IMR-90 (cell line): ENCODE measurements at regions not wholly inside any gene's neighbourhood (a gene's known extent, or its start where the extent isn't known, plus 50 kb on each side); places are given as distances from the start of the nearest gene placed in this dataset.

Experiments
- ATAC-seq: fragments of 200-7000 bp; cut with Tn5 transposase; 2 replicates; pipeline ENCODE4 v1.9.1; 2020; ENCODE audit warnings: low read depth, mild to moderate bottlenecking, moderate library complexity
- BruUV-seq: library from RNA; stranded (reverse); fragments of 400-500 nt; replicated peaks from 2 replicates; lab custom pipeline; 2021; lab: Mats Ljungman, UMichigan
- CTCF ChIA-PET: fragments of 300-600 bp; formaldehyde crosslinking; extraction: SDS; loops from one replicate; lab custom pipeline; 2021; ENCODE audit warnings: antibody characterized with exemption; lab: Yijun Ruan, JAX
- POLR2A ChIA-PET: fragments of 300-600 bp; sonication (Branson Sonifier 250); formaldehyde crosslinking; loops from one replicate; lab custom pipeline; 2022; ENCODE audit warnings: antibody characterized with exemption; ENCODE audit not compliant: unreplicated experiment; lab: Charles Lee
- DNase-seq: peaks from one replicate; pipeline ENCODE4 v3.0.0; 2013
- H2AFZ ChIP-seq: replicated peaks from 2 replicates; pipeline ENCODE3; 2013; ENCODE audit warnings: low read length, mild to moderate bottlenecking; ENCODE audit not compliant: poor library complexity
- H2AK5ac ChIP-seq: 2 replicates; pipeline ENCODE4 v1.6.1; 2013; ENCODE audit warnings: low read depth, low read length, inconsistent platforms
- H2AK9ac ChIP-seq: replicated peaks from 2 replicates; pipeline ENCODE3; 2013; ENCODE audit warnings: mild to moderate bottlenecking, low read depth, low read length, moderate library complexity; ENCODE audit not compliant: poor library complexity
- H2BK120ac ChIP-seq: 2 replicates; pipeline ENCODE4 v1.6.1; 2013; ENCODE audit warnings: low read depth, low read length, inconsistent platforms
- H2BK15ac ChIP-seq: 3 replicates; pipeline ENCODE4 v1.6.1; 2013; ENCODE audit warnings: low read depth, low read length, inconsistent platforms
- H2BK20ac ChIP-seq: 2 replicates; pipeline ENCODE4 v1.6.1; 2013; ENCODE audit warnings: low read depth, mild to moderate bottlenecking, inconsistent platforms, low read length, moderate library complexity
- H2BK5ac ChIP-seq: 2 replicates; pipeline ENCODE4 v1.6.1; 2013; ENCODE audit warnings: mild to moderate bottlenecking, low read depth, low read length, inconsistent platforms; ENCODE audit not compliant: poor library complexity, severe bottlenecking
- H3K14ac ChIP-seq: replicated peaks from 2 replicates; pipeline ENCODE4 v1.6.1; 2013; ENCODE audit warnings: low read depth, low read length, inconsistent platforms
- H3K18ac ChIP-seq: 2 replicates; pipeline ENCODE4 v1.6.1; 2013; ENCODE audit warnings: low read depth, low read length, control low read depth
- H3K23ac ChIP-seq: 2 replicates; pipeline ENCODE4 v1.6.1; 2013; ENCODE audit warnings: low read depth, low read length, inconsistent platforms
- H3K27ac ChIP-seq: 2 replicates; pipeline ENCODE4 v1.5.1; 2013; ENCODE audit warnings: mild to moderate bottlenecking, control low read depth, low read length; ENCODE audit not compliant: insufficient read depth
- H3K27me3 ChIP-seq: 2 replicates; pipeline ENCODE4 v1.6.1; 2013; ENCODE audit warnings: low read length; ENCODE audit not compliant: control insufficient read depth, insufficient read depth
- H3K36me3 ChIP-seq: 2 replicates; pipeline ENCODE4 v1.6.1; 2013; ENCODE audit warnings: low read length, mixed read lengths; ENCODE audit not compliant: control insufficient read depth, insufficient read depth
- H3K4ac ChIP-seq: 2 replicates; pipeline ENCODE4 v1.6.1; 2013; ENCODE audit warnings: low read depth, low read length, inconsistent platforms
- H3K4me1 ChIP-seq: 2 replicates; pipeline ENCODE4 v1.6.1; 2013; ENCODE audit warnings: low read length, mixed read lengths; ENCODE audit not compliant: control insufficient read depth, insufficient read depth
- H3K4me2 ChIP-seq: 2 replicates; pipeline ENCODE4 v1.6.1; 2013; ENCODE audit warnings: low read depth, mild to moderate bottlenecking, control low read depth, low read length, moderate library complexity
- H3K4me3 ChIP-seq: 2 replicates; pipeline ENCODE4 v1.5.1; 2013; ENCODE audit warnings: low read depth, mild to moderate bottlenecking, control low read depth, low read length, moderate library complexity; ENCODE audit not compliant: insufficient read depth
- H3K56ac ChIP-seq: 2 replicates; pipeline ENCODE4 v1.6.1; 2013; ENCODE audit warnings: low read length, inconsistent platforms; ENCODE audit not compliant: insufficient read depth; ENCODE audit errors: extremely low read depth
- H3K79me1 ChIP-seq, 2 experiments: 2 replicates each; pipeline ENCODE4 v1.6.1; 2013; ENCODE audit warnings: low read length in 2 of 2, inconsistent platforms in 1 of 2, low read depth in 1 of 2
- H3K9ac ChIP-seq: 2 replicates; pipeline ENCODE4 v1.6.1; 2013; ENCODE audit warnings: low read depth, low read length, control low read depth
- H3K9me1 ChIP-seq: 2 replicates; pipeline ENCODE4 v1.6.1; 2013; ENCODE audit warnings: low read length, inconsistent platforms; ENCODE audit not compliant: insufficient read depth
- H3K9me3 ChIP-seq: 2 replicates; pipeline ENCODE4 v1.6.1; 2013; ENCODE audit warnings: low read length; ENCODE audit not compliant: control insufficient read depth, insufficient read depth
- H4K20me1 ChIP-seq: 2 replicates; pipeline ENCODE4 v1.6.1; 2013; ENCODE audit warnings: low read length, inconsistent platforms; ENCODE audit not compliant: insufficient read depth
- H4K5ac ChIP-seq: 2 replicates; pipeline ENCODE4 v1.6.1; 2013; ENCODE audit warnings: mild to moderate bottlenecking, low read depth, low read length, control low read depth
- H4K8ac ChIP-seq, 2 experiments: 2 replicates each; pipeline ENCODE4 v1.6.1; 2013; ENCODE audit warnings: low read depth in 2 of 2, low read length in 2 of 2, control low read depth in 1 of 2, inconsistent platforms in 1 of 2
- H4K91ac ChIP-seq: 2 replicates; pipeline ENCODE4 v1.6.1; 2013; ENCODE audit warnings: low read depth, low read length, inconsistent platforms; ENCODE audit not compliant: insufficient read depth
- BHLHE40 ChIP-seq: fragments of 150-350 bp; IDR thresholded peaks from 2 replicates; pipeline ENCODE4 v1.6.1; 2016; ENCODE audit warnings: mild to moderate bottlenecking, low read depth, low read length
- CEBPB ChIP-seq: IDR thresholded peaks from 2 replicates; pipeline ENCODE4 v1.6.1; 2012; ENCODE audit warnings: low read depth, low read length, improper control_type of control experiment
- FOS ChIP-seq: fragments of 150-350 bp; IDR thresholded peaks from 2 replicates; pipeline ENCODE4 v1.6.1; 2016; ENCODE audit warnings: low read depth, low read length
- MAFK ChIP-seq: IDR thresholded peaks from 2 replicates; pipeline ENCODE4 v1.6.1; 2012; ENCODE audit warnings: low read depth, low read length, improper control_type of control experiment
- MXI1 ChIP-seq: IDR thresholded peaks from 2 replicates; pipeline ENCODE4 v1.6.1; 2012; ENCODE audit warnings: low read depth, mild to moderate bottlenecking, low read length, moderate library complexity, borderline replicate concordance
- NFE2L2 ChIP-seq: fragments of 150-350 bp; IDR thresholded peaks from 2 replicates; pipeline ENCODE4 v1.6.1; 2016; ENCODE audit warnings: low read depth, mild to moderate bottlenecking, low read length
- RAD21 ChIP-seq: IDR thresholded peaks from 2 replicates; pipeline ENCODE4 v1.6.1; 2012; ENCODE audit warnings: low read length, improper control_type of control experiment
- RCOR1 ChIP-seq: IDR thresholded peaks from 2 replicates; pipeline ENCODE4 v1.6.1; 2012; ENCODE audit warnings: mild to moderate bottlenecking, low read length, improper control_type of control experiment; ENCODE audit not compliant: insufficient replicate concordance
- RFX5 ChIP-seq: IDR thresholded peaks from 2 replicates; pipeline ENCODE4 v1.8.0; 2012; ENCODE audit warnings: low read depth, mild to moderate bottlenecking, low read length, moderate library complexity
- USF2 ChIP-seq: fragments of 150-350 bp; IDR thresholded peaks from 2 replicates; pipeline ENCODE4 v1.6.1; 2017; ENCODE audit warnings: mild to moderate bottlenecking, antibody characterized with exemption, low read length, low read depth
- WGBS, 2 experiments: methylation state at CpG; one replicate each; pipeline versions ENCODE4 v1.1.5 to v1.1.7; 2013; ENCODE audit warnings: missing lambda C conversion rate in 2 of 2; ENCODE audit not compliant: insufficient read length in 1 of 2; ENCODE audit errors: extremely low coverage in 2 of 2; 5-methylcytosine and 5-hydroxymethylcytosine counted together
- dilution Hi-C: fragments of 300-500 bp; cut with HindIII; formaldehyde crosslinking; loops from one replicate; pipeline ENCODE4 v1.14.3; 2018; ENCODE audit warnings: low sequenced_read_pairs; ENCODE audit not compliant: unreplicated experiment
- in situ Hi-C: fragments of 300-500 bp; cut with MboI; formaldehyde crosslinking; loops from 3 replicates; pipeline ENCODE4 v1.14.3; 2019; ENCODE audit warnings: low sequenced_read_pairs, inconsistent platforms, mixed read lengths
- intact Hi-C: fragments of 100-400 bp; cut with micrococcal nuclease; formaldehyde crosslinking; loops from 2 replicates; pipeline ENCODE4 v1.10.0; 2022
- TF ChIP-seq, protein P1 (sequence below): fragments of 150-350 bp; IDR thresholded peaks from 2 replicates; pipeline ENCODE4 v1.6.1; 2016; ENCODE audit warnings: low read depth, mild to moderate bottlenecking, low read length, moderate library complexity, borderline replicate concordance

GRCh38 chr2:126776255-126776654 is 120.3 kb downstream of the GYPC start:
- H3K56ac ChIP-seq: no peak overlapping the region
- no peaks in the 10 kb centered on the region for H3K4me1 ChIP-seq
- in situ Hi-C loops (loop anchor here (5.0 kb wide), 1 partner anchor 249 kb away; no protein-coding TSS in a partner anchor), intact Hi-C loops (loop anchor here (5.0 to 10.0 kb wide), 3 partner anchors 144 to 1961 kb away; no protein-coding TSS in a partner anchor), dilution Hi-C loops (no loop called here)
- POLR2A ChIA-PET: no interaction called here
- H3K4me2 ChIP-seq: no peak overlapping the region; the same call in 1 of the 2 replicates
- no peak overlapping the region for H3K27ac ChIP-seq
- no peaks in the 10 kb centered on the region for H3K9me1 ChIP-seq
- H2AK9ac ChIP-seq: no peak overlapping the region
- 20% methylated on average over 2 of the region's 9 CpGs; no CpG with 5 or more reads in 1 of the 2 experiments for WGBS, 2 experiments
- no peak for TF ChIP-seq MAFK
- no peak for TF ChIP-seq CEBPB
- no peak for TF ChIP-seq NFE2L2
- no peak for TF ChIP-seq BHLHE40
- TF ChIP-seq FOS: no peak
- no peak for TF ChIP-seq RFX5
- no peak for TF ChIP-seq USF2
- TF ChIP-seq, protein P1, sequence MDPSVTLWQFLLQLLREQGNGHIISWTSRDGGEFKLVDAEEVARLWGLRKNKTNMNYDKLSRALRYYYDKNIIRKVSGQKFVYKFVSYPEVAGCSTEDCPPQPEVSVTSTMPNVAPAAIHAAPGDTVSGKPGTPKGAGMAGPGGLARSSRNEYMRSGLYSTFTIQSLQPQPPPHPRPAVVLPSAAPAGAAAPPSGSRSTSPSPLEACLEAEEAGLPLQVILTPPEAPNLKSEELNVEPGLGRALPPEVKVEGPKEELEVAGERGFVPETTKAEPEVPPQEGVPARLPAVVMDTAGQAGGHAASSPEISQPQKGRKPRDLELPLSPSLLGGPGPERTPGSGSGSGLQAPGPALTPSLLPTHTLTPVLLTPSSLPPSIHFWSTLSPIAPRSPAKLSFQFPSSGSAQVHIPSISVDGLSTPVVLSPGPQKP: no peak
- TF ChIP-seq RCOR1: no peak
- TF ChIP-seq RAD21: no peak
- no peak for TF ChIP-seq MXI1
- H4K5ac ChIP-seq: no peak overlapping the region
- no peaks in the 10 kb centered on the region for H3K79me1 ChIP-seq
- H4K8ac ChIP-seq: no peak overlapping the region
- no peaks in the 10 kb centered on the region for H4K20me1 ChIP-seq
- no peak overlapping the region for H2AK5ac ChIP-seq
- H3K18ac ChIP-seq: no peak overlapping the region
- no peaks in the 10 kb centered on the region for H3K36me3 ChIP-seq
- H2AFZ ChIP-seq: no peak overlapping the region
- no peak overlapping the region for H2BK20ac ChIP-seq
- no peak overlapping the region for H2BK120ac ChIP-seq
- CTCF ChIA-PET: interaction anchor here (1.1 to 1.4 kb wide), 2 partner anchors 248 to 274 kb away, joined by 3 to 16 read pairs; no protein-coding TSS in a partner anchor
- ATAC-seq: peak; percentile 12
- H2BK5ac ChIP-seq: no peak overlapping the region
- H4K91ac ChIP-seq: no peak overlapping the region
- BruUV-seq: no TSS peak
- H3K9me3 ChIP-seq: no peaks in the 10 kb centered on the region
- no peak for DNase-seq
- no peak overlapping the region for H3K4me3 ChIP-seq
- H2BK15ac ChIP-seq: no peak overlapping the region
- H3K27me3 ChIP-seq: peaks cover 15% of the 10 kb centered on the region; the same call in 1 of the 2 replicates
- no peak overlapping the region for H3K4ac ChIP-seq
- H3K23ac ChIP-seq: no peak overlapping the region
- no peak overlapping the region for H3K14ac ChIP-seq
- no peak overlapping the region for H3K9ac ChIP-seq
